HCT116 (cell line): ENCODE measurements at regions not wholly inside any gene's neighbourhood (a gene's known extent, or its start where the extent isn't known, plus 50 kb on each side); places are given as distances from the start of the nearest gene placed in this dataset.

Experiments
- CTCF ChIP-seq, 3 experiments: fragments of 200-600 bp in 1 of 3; sonication (generic) in 1 of 3; IDR thresholded peaks in 2 of 3; conservative IDR thresholded peaks in 1 of 3; 2 replicates each; pipeline ENCODE4 v1.5.1; 2012 to 2017; ENCODE audit warnings: low read depth in 2 of 3, low read length in 2 of 3, antibody characterized with exemption in 1 of 3, borderline replicate concordance in 1 of 3, control low read depth in 1 of 3, mild to moderate bottlenecking in 1 of 3, mixed read lengths in 1 of 3, mixed run types in 1 of 3, moderate library complexity in 1 of 3; ENCODE audit not compliant: insufficient read depth in 1 of 3
- EGR1 ChIP-seq: IDR thresholded peaks from 2 replicates; pipeline ENCODE4 v1.6.1; 2012; ENCODE audit warnings: low read depth
- POLR2A ChIP-seq: IDR thresholded peaks from 2 replicates; pipeline ENCODE4 v1.7.0; 2011; ENCODE audit warnings: borderline replicate concordance; ENCODE audit not compliant: insufficient read depth, insufficient read length; ENCODE audit errors: extremely low read depth
- TF ChIP-seq, protein P1 (sequence below): IDR thresholded peaks from 2 replicates; pipeline ENCODE4 v1.6.1; 2012

DNA sequence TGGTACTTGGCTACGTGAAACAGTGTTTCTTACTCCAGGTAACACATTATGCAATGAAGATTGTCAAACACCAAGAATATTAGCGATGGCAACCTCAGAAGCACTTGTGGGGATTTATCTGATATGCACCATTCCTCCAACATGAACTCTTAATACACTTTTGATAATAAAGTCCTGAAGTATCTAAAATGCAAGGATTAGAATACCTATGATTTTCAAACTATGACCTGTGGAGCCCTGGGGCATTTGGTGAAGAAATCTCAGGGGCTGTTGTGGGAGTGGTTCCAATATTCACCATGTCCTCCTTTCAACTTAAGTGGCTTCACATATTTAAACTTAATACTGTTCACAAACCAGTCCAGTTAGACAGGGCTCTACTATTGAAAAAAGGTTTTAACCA, 214.6 kb upstream of the POU5F2 start:
- no peak for TF ChIP-seq POLR2A
- TF ChIP-seq CTCF (IDR thresholded peaks at IDR 0.05 in 2 of 3, conservative IDR thresholded peaks at IDR 0.05 in 1 of 3; ENCODE audit: borderline replicate concordance in 1 of 3, insufficient read depth in 1 of 3, low read depth in 2 of 3, low read length in 2 of 3) = no peak
- TF ChIP-seq EGR1 = no peak
- TF ChIP-seq, protein P1, sequence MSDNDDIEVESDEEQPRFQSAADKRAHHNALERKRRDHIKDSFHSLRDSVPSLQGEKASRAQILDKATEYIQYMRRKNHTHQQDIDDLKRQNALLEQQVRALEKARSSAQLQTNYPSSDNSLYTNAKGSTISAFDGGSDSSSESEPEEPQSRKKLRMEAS = no peak
